ENCODE measurements at regions not wholly inside any gene's neighbourhood (a gene's known extent, or its start where the extent isn't known, plus 50 kb on each side); places are given as distances from the start of the nearest gene placed in this dataset.

- no peak for TF ChIP-seq POLR2AphosphoS5 (IDR thresholded peaks at IDR 0.05; ENCODE audit: low read depth, low read length)
- TF ChIP-seq SRF (IDR thresholded peaks at IDR 0.05; ENCODE audit: low read depth, low read length): no peak
- TF ChIP-seq ASH2L (IDR thresholded peaks at IDR 0.05; ENCODE audit: low read length): no peak
- no peak for TF ChIP-seq BRCA1 (IDR thresholded peaks at IDR 0.05; ENCODE audit: low read depth, low read length)
Observed at GRCh38 chr5:135706474-135706873, 127.7 kb upstream of the CXCL14 start.

All from H1 (cell line).